ENCODE measurements at regions not wholly inside any gene's neighbourhood (a gene's known extent, or its start where the extent isn't known, plus 50 kb on each side); places are given as distances from the start of the nearest gene placed in this dataset.
"Not testable (repeated sequence)": the region's sequence is repeated elsewhere in the genome, so short reads cannot be mapped to it uniquely, and the experiment has no call there.

- peak; percentile 95 for DNase-seq (ENCODE audit: low read depth)
- TF ChIP-seq, protein P1, sequence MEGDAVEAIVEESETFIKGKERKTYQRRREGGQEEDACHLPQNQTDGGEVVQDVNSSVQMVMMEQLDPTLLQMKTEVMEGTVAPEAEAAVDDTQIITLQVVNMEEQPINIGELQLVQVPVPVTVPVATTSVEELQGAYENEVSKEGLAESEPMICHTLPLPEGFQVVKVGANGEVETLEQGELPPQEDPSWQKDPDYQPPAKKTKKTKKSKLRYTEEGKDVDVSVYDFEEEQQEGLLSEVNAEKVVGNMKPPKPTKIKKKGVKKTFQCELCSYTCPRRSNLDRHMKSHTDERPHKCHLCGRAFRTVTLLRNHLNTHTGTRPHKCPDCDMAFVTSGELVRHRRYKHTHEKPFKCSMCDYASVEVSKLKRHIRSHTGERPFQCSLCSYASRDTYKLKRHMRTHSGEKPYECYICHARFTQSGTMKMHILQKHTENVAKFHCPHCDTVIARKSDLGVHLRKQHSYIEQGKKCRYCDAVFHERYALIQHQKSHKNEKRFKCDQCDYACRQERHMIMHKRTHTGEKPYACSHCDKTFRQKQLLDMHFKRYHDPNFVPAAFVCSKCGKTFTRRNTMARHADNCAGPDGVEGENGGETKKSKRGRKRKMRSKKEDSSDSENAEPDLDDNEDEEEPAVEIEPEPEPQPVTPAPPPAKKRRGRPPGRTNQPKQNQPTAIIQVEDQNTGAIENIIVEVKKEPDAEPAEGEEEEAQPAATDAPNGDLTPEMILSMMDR (IDR thresholded peaks at IDR 0.05; ENCODE audit: insufficient read depth, low read depth, low read length) = no peak
- no peaks in the 10 kb centered on the region for H3K36me3 ChIP-seq (ENCODE audit: control insufficient read depth, insufficient read depth, low read length)
- no peaks in the 10 kb centered on the region for H3K27me3 ChIP-seq (ENCODE audit: control insufficient read depth, insufficient read depth, low read length)
- no peak overlapping the region for H3K4me3 ChIP-seq (ENCODE audit: low read depth, low read length)
- POLR2A ChIA-PET = interaction anchor here (0.5 to 0.7 kb wide), 2 partner anchors 15 to 25 kb away, joined by 3 read pairs; no protein-coding TSS in a partner anchor
- CTCF ChIA-PET = interaction anchor here (0.8 to 1.6 kb wide), 3 partner anchors 10 to 165 kb away, joined by 3 to 5 read pairs (median 5); no protein-coding TSS in a partner anchor
These were observed 128.7 kb downstream of the TMX1 start for GRCh38 chr14:51368721-51369163.

DNA sequence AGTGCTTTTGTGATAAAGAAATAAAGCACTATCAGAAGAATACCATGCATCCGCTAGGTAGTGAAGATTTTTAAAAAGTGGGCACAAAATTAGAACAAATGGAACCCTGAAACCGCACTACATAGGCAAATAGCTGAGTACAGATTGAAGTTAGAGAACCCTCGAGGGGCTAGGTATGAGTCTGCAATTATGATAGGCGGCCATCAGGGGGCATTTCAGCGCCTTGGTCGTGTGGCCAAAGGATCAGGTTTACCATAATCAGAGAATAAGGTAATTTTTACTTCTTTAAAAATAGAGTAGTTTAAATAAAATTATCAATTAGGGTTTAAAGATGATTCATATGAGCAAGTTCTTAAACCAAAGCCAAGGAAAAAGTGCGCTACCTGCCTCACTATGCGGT lies 129.8 kb downstream of the TMX1 start:
- TF ChIP-seq, protein P1 (IDR thresholded peaks at IDR 0.05; ENCODE audit: insufficient read depth, low read depth, low read length) = no peak
- no peaks in the 10 kb centered on the region for H3K27me3 ChIP-seq (ENCODE audit: control insufficient read depth, insufficient read depth, low read length)
- H3K4me3 ChIP-seq (ENCODE audit: low read depth, low read length) = no peak overlapping the region
- POLR2A ChIA-PET = interaction anchor here (0.5 kb wide), 1 partner anchor 8 kb away, joined by 3 read pairs; no protein-coding TSS in a partner anchor
- DNase-seq (ENCODE audit: low read depth) = no peak
- H3K36me3 ChIP-seq (ENCODE audit: control insufficient read depth, insufficient read depth, low read length) = no peaks in the 10 kb centered on the region
- CTCF ChIA-PET = interaction anchor here (1.5 kb wide), 1 partner anchor 28 kb away, joined by 5 read pairs; no protein-coding TSS in a partner anchor

- no peak for DNase-seq (ENCODE audit: low read depth)
- TF ChIP-seq, protein P1 (IDR thresholded peaks at IDR 0.05; ENCODE audit: insufficient read depth, low read depth, low read length) = no peak
- POLR2A ChIA-PET = no interaction called here
- Histone ChIP-seq H3K27me3 (ENCODE audit: control insufficient read depth, insufficient read depth, low read length) (no peaks in the 10 kb centered on the region), H3K4me3 (ENCODE audit: low read depth, low read length) (no peak overlapping the region), H3K36me3 (ENCODE audit: control insufficient read depth, insufficient read depth, low read length) (no peaks in the 10 kb centered on the region)
- CTCF ChIA-PET = no interaction called here
These were observed 130.8 kb downstream of the TMX1 start for GRCh38 chr14:51370758-51371386.

- H3K36me3 ChIP-seq (ENCODE audit: control insufficient read depth, insufficient read depth, low read length); CTCF ChIA-PET; POLR2A ChIA-PET; H3K4me3 ChIP-seq (ENCODE audit: low read depth, low read length); DNase-seq (ENCODE audit: low read depth); H3K27me3 ChIP-seq (ENCODE audit: control insufficient read depth, insufficient read depth, low read length): not testable (repeated sequence)
These were observed 137.1 kb downstream of the TMX1 start for GRCh38 chr14:51377186-51377585.

GRCh38 chr14:51382506-51382905 lies 142.5 kb downstream of the TMX1 start:
- TF ChIP-seq, protein P1 (IDR thresholded peaks at IDR 0.05; ENCODE audit: insufficient read depth, low read depth, low read length) = no peak
- Histone ChIP-seq H3K4me3 (ENCODE audit: low read depth, low read length) (no peak overlapping the region), H3K36me3 (ENCODE audit: control insufficient read depth, insufficient read depth, low read length) (no peaks in the 10 kb centered on the region), H3K27me3 (ENCODE audit: control insufficient read depth, insufficient read depth, low read length) (no peaks in the 10 kb centered on the region)
- CTCF ChIA-PET = interaction anchor here (0.8 to 1.1 kb wide), 2 partner anchors 10 to 393 kb away, joined by 3 read pairs; no protein-coding TSS in a partner anchor
- no peak for DNase-seq (ENCODE audit: low read depth)
- POLR2A ChIA-PET = no interaction called here

Data from BJ (cell line).